Body of pancreas (tissue), 4 donors: ENCODE measurements at regions not wholly inside any gene's neighbourhood (a gene's known extent, or its start where the extent isn't known, plus 50 kb on each side); places are given as distances from the start of the nearest gene placed in this dataset.

ENCODE experiments used
- CTCF ChIP-seq, 7 experiments: fragments of 450-650 bp in 4 of 7; fragments of 200-600 bp in 3 of 7; sonication (generic) in 3 of 7; IDR thresholded peaks; one replicate each; pipeline ENCODE4 v1.5.1; 2016 to 2019; ENCODE audit warnings: antibody characterized with exemption in 7 of 7
- POLR2A ChIP-seq, 3 donors: fragments of 450-650 bp; IDR thresholded peaks; one replicate each; pipeline ENCODE4 v1.6.1; 2016; ENCODE audit warnings: antibody characterized with exemption in 3 of 3, mild to moderate bottlenecking in 2 of 3

- no peak for TF ChIP-seq CTCF (IDR thresholded peaks at IDR 0.05)
- TF ChIP-seq POLR2A (IDR thresholded peaks at IDR 0.05), result no peak
Measured at GRCh38 chr5:52065182-52065581, 681.9 kb downstream of the ISL1 start.
